H1 (cell line): ENCODE measurements at regions not wholly inside any gene's neighbourhood (a gene's known extent, or its start where the extent isn't known, plus 50 kb on each side); places are given as distances from the start of the nearest gene placed in this dataset.

Source experiments
- CTCF ChIA-PET: fragments of 300-600 bp; sonication (Branson Sonifier 250); formaldehyde crosslinking; loops from one replicate; lab custom pipeline; 2021; ENCODE audit not compliant: partially characterized antibody; lab: Charles Lee
- POLR2A ChIA-PET: fragments of 300-600 bp; sonication (Branson Sonifier 250); formaldehyde crosslinking; loops from one replicate; lab custom pipeline; 2021; ENCODE audit warnings: inconsistent platforms; ENCODE audit not compliant: partially characterized antibody; lab: Charles Lee
- DNase-seq, 2 experiments: peaks; one replicate each; pipeline versions ENCODE4 v3.0.0 to v3.0.0-alpha.2; 2010 to 2022; ENCODE audit warnings: low spot score in 2 of 2, low read depth in 1 of 2, mixed read lengths in 1 of 2
- FAIRE-seq: peaks from 2 replicates; lab custom pipeline; 2011; peaks lifted over from hg19 to GRCh38; lab: Jason Lieb, UNC
- H2AFZ ChIP-seq: 2 replicates; pipeline ENCODE4 v1.8.1; 2012; ENCODE audit warnings: low read length, inconsistent platforms
- H2AK5ac ChIP-seq: 2 replicates; pipeline ENCODE4 v1.6.1; 2013; ENCODE audit warnings: low read depth, low read length
- H2BK120ac ChIP-seq: replicated peaks from 2 replicates; pipeline ENCODE3; 2013; ENCODE audit warnings: low read depth, low read length, inconsistent platforms
- H2BK12ac ChIP-seq: 2 replicates; pipeline ENCODE4 v1.6.1; 2013; ENCODE audit warnings: low read depth, low read length
- H2BK15ac ChIP-seq: 2 replicates; pipeline ENCODE4 v1.6.1; 2013; ENCODE audit warnings: low read length
- H2BK20ac ChIP-seq: 2 replicates; pipeline ENCODE4 v1.6.1; 2013; ENCODE audit warnings: low read length
- H2BK5ac ChIP-seq: 2 replicates; pipeline ENCODE4 v1.6.1; 2013; ENCODE audit warnings: low read depth, low read length
- H3K14ac ChIP-seq: 2 replicates; pipeline ENCODE4 v1.6.1; 2013; ENCODE audit warnings: inconsistent platforms; ENCODE audit not compliant: insufficient read length
- H3K18ac ChIP-seq: 2 replicates; pipeline ENCODE4 v1.6.1; 2013; ENCODE audit warnings: low read length; ENCODE audit errors: extremely low read depth
- H3K23ac ChIP-seq: 2 replicates; pipeline ENCODE4 v1.6.1; 2013; ENCODE audit warnings: inconsistent platforms; ENCODE audit not compliant: insufficient read length
- H3K23me2 ChIP-seq: 2 replicates; pipeline ENCODE4 v1.6.1; 2013; ENCODE audit warnings: low read depth, low read length
- H3K27ac ChIP-seq: 2 replicates; pipeline ENCODE4 v1.6.1; 2011; ENCODE audit warnings: low read depth, low read length, inconsistent platforms
- H3K27me3 ChIP-seq, 4 experiments: replicated peaks in 1 of 4; 1 replicate in 1 of 4; 2 replicates in 3 of 4; pipeline versions ENCODE4 v1.6.1 to v1.8.1; 2011 to 2013; ENCODE audit warnings: low read length in 3 of 4, mild to moderate bottlenecking in 3 of 4, inconsistent platforms in 2 of 4, mixed read lengths in 2 of 4, moderate library complexity in 1 of 4; ENCODE audit not compliant: control insufficient read depth in 3 of 4, insufficient read depth in 3 of 4; ENCODE audit errors: extremely low read depth in 1 of 4
- H3K36me3 ChIP-seq, 4 experiments: 2 replicates each; pipeline versions ENCODE4 v1.6.1 to v1.8.1; 2011 to 2013; ENCODE audit warnings: mild to moderate bottlenecking in 4 of 4, low read length in 3 of 4, moderate library complexity in 2 of 4, control low read depth in 1 of 4, inconsistent platforms in 1 of 4; ENCODE audit not compliant: insufficient read depth in 4 of 4, control insufficient read depth in 2 of 4
- H3K4ac ChIP-seq: replicated peaks from 2 replicates; pipeline ENCODE3; 2013; ENCODE audit warnings: low read length, low read depth, mixed read lengths, inconsistent platforms; ENCODE audit not compliant: insufficient read length
- H3K4me1 ChIP-seq, 4 experiments: replicated peaks in 1 of 4; 1 replicate in 1 of 4; 2 replicates in 3 of 4; pipeline versions ENCODE4 v1.6.1 to v1.8.1; 2011 to 2013; ENCODE audit warnings: low read length in 3 of 4, inconsistent platforms in 2 of 4, mixed read lengths in 1 of 4; ENCODE audit not compliant: insufficient read depth in 4 of 4, control insufficient read depth in 3 of 4
- H3K4me2 ChIP-seq, 2 experiments: 2 replicates each; pipeline versions ENCODE4 v1.6.1 to v1.8.1; 2011 to 2013; ENCODE audit warnings: low read depth in 2 of 2, low read length in 2 of 2, control low read depth in 1 of 2, inconsistent platforms in 1 of 2, mild to moderate bottlenecking in 1 of 2; ENCODE audit not compliant: insufficient read depth in 1 of 2
- H3K4me3 ChIP-seq, 4 experiments: fragments of 200-600, 300-600 bp in 1 of 4; sonication (generic), shearing (Covaris generic), sonication (Bioruptor Twin) in 1 of 4; 2 replicates each; pipeline versions ENCODE4 v1.5.1 to v1.8.1; 2011 to 2016; ENCODE audit warnings: low read length in 4 of 4, low read depth in 3 of 4, control low read depth in 2 of 4, inconsistent platforms in 2 of 4, mild to moderate bottlenecking in 2 of 4, mixed read lengths in 1 of 4, moderate library complexity in 1 of 4; ENCODE audit not compliant: insufficient read depth in 2 of 4; ENCODE audit errors: extremely low read depth in 1 of 4
- H3K56ac ChIP-seq: replicated peaks from 2 replicates; pipeline ENCODE3; 2013; ENCODE audit warnings: low read depth, mild to moderate bottlenecking, mixed read lengths, low read length, inconsistent platforms; ENCODE audit not compliant: insufficient read length
- H3K79me1 ChIP-seq: 2 replicates; pipeline ENCODE4 v1.6.1; 2013; ENCODE audit warnings: low read depth, low read length, control low read depth
- H3K79me2 ChIP-seq, 2 experiments: 2 replicates each; pipeline versions ENCODE4 v1.6.1 to v1.8.1; 2012 to 2013; ENCODE audit warnings: low read length in 2 of 2, mild to moderate bottlenecking in 2 of 2, inconsistent platforms in 1 of 2; ENCODE audit not compliant: insufficient read depth in 2 of 2, control insufficient read depth in 1 of 2
- H3K9ac ChIP-seq, 4 experiments: replicated peaks in 1 of 4; 1 replicate in 1 of 4; 2 replicates in 3 of 4; pipeline versions ENCODE4 v1.6.1 to v1.8.1; 2011 to 2013; ENCODE audit warnings: low read depth in 3 of 4, low read length in 3 of 4, control low read depth in 2 of 4, mild to moderate bottlenecking in 2 of 4, moderate library complexity in 2 of 4, inconsistent platforms in 1 of 4; ENCODE audit errors: extremely low read depth in 1 of 4
- H3K9me3 ChIP-seq, 2 experiments: 2 replicates each; pipeline versions ENCODE4 v1.6.1 to v1.8.1; 2012 to 2013; ENCODE audit warnings: mild to moderate bottlenecking in 2 of 2, moderate library complexity in 2 of 2, control low read depth in 1 of 2, inconsistent platforms in 1 of 2, low read depth in 1 of 2, low read length in 1 of 2, mixed read lengths in 1 of 2; ENCODE audit not compliant: insufficient read depth in 2 of 2
- H4K20me1 ChIP-seq, 2 experiments: replicated peaks in 1 of 2; 2 replicates each; pipeline versions ENCODE3 to v1.8.1; 2011 to 2013; ENCODE audit warnings: inconsistent platforms in 2 of 2, low read length in 2 of 2, mild to moderate bottlenecking in 1 of 2; ENCODE audit not compliant: insufficient read depth in 2 of 2, control insufficient read depth in 1 of 2
- H4K5ac ChIP-seq: 2 replicates; pipeline ENCODE4 v1.6.1; 2013; ENCODE audit warnings: low read length, low read depth, mixed read lengths, inconsistent platforms; ENCODE audit not compliant: insufficient read length
- H4K8ac ChIP-seq: 2 replicates; pipeline ENCODE4 v1.8.0; 2013; ENCODE audit warnings: mild to moderate bottlenecking, moderate library complexity, low read length, inconsistent platforms; ENCODE audit not compliant: insufficient read depth; ENCODE audit errors: extremely low read depth
- H4K91ac ChIP-seq: replicated peaks from 2 replicates; pipeline ENCODE3; 2013; ENCODE audit warnings: low read length, mixed read lengths, inconsistent platforms; ENCODE audit not compliant: insufficient read length
- BRCA1 ChIP-seq: IDR thresholded peaks from 2 replicates; pipeline ENCODE4 v1.6.1; 2012; ENCODE audit warnings: low read depth, low read length, improper control_type of control experiment
- CBX5 ChIP-seq: fragments of 300-800, 300-1000 bp; sonication (generic); IDR thresholded peaks from 2 replicates; pipeline ENCODE4 v1.7.1; 2016; ENCODE audit warnings: antibody characterized with exemption, low read length, low read depth
- CEBPB ChIP-seq: IDR thresholded peaks from 2 replicates; pipeline ENCODE4 v1.6.1; 2012; ENCODE audit warnings: low read depth, low read length
- CHD2 ChIP-seq: IDR thresholded peaks from 2 replicates; pipeline ENCODE4 v1.6.1; 2012; ENCODE audit warnings: low read length, improper control_type of control experiment
- GABPA ChIP-seq: IDR thresholded peaks from 2 replicates; pipeline ENCODE4 v1.6.1; 2011; ENCODE audit warnings: mild to moderate bottlenecking, low read length, moderate library complexity, borderline replicate concordance; ENCODE audit not compliant: insufficient read depth
- GTF2F1 ChIP-seq: IDR thresholded peaks from 2 replicates; pipeline ENCODE4 v1.6.1; 2012; ENCODE audit warnings: low read depth, low read length, improper control_type of control experiment, borderline replicate concordance
- HDAC2 ChIP-seq, 2 experiments: fragments of 300-600 bp in 1 of 2; sonication (generic) in 1 of 2; IDR thresholded peaks; 2 replicates each; pipeline ENCODE4 v1.6.1; 2011 to 2012; ENCODE audit warnings: low read depth in 2 of 2, low read length in 2 of 2, mild to moderate bottlenecking in 2 of 2, moderate library complexity in 2 of 2, borderline replicate concordance in 1 of 2, inconsistent platforms in 1 of 2
- MAFK ChIP-seq: IDR thresholded peaks from 2 replicates; pipeline ENCODE4 v1.6.1; 2012; ENCODE audit warnings: low read depth, mild to moderate bottlenecking, improper control_type of control experiment, low read length
- SAP30 ChIP-seq: fragments of 300-600 bp; sonication (generic); IDR thresholded peaks from 2 replicates; pipeline ENCODE4 v1.7.1; 2012; ENCODE audit warnings: low read length, moderate library complexity, mild to moderate bottlenecking, inconsistent platforms; ENCODE audit not compliant: insufficient read depth, insufficient replicate concordance
- TBP ChIP-seq: IDR thresholded peaks from 2 replicates; pipeline ENCODE4 v1.6.1; 2011; ENCODE audit warnings: low read depth, low read length, improper control_type of control experiment
- ZNF274 ChIP-seq: IDR thresholded peaks from 2 replicates; pipeline ENCODE4 v1.7.0; 2012; ENCODE audit warnings: low read length, borderline replicate concordance; ENCODE audit errors: extremely low read depth
- WGBS, 2 experiments: shearing (Covaris generic) in 1 of 2; methylation state at CpG; one replicate each; pipeline versions ENCODE4 v1.1.6 to v1.1.7; 2013 to 2015; ENCODE audit warnings: low lambda C conversion rate in 2 of 2, mixed read lengths in 2 of 2, inconsistent platforms in 1 of 2, low coverage in 1 of 2, missing lambda C conversion rate in 1 of 2; ENCODE audit not compliant: insufficient replicate concordance in 2 of 2, insufficient coverage in 1 of 2, insufficient read length in 1 of 2; ENCODE audit errors: extremely low coverage in 1 of 2, missing lambda C conversion rate in 1 of 2; 5-methylcytosine and 5-hydroxymethylcytosine counted together
- TF ChIP-seq, protein P1 (sequence below), 3 experiments: IDR thresholded peaks; 1 replicate in 2 of 3; 2 replicates in 1 of 3; pipeline versions ENCODE4 v1.5.1 to v1.6.1; 2011; ENCODE audit warnings: low read length in 3 of 3, mild to moderate bottlenecking in 3 of 3, inconsistent platforms in 2 of 3, low read depth in 1 of 3, moderate library complexity in 1 of 3; ENCODE audit not compliant: insufficient read depth in 1 of 3; ENCODE audit errors: control extremely low read depth in 1 of 3

DNA sequence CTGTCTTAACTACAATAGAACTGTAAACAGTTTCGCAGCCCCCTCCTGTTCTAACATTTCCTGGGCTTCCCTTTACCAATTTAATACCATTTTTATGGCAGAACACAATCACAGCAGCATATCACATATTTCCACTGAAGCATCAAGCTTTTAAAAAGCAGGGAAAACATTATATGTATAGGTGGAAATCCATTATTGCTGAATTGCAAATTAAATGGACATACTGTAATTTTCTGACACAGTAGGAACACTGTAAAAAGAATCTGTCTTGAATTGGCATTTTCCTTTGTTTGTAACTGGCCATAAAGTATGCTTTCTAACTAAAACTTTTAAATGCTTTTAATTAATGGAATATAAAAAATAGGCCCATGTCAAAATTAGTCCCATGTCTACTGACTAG is 1385.8 kb downstream of the SI start:
- Histone ChIP-seq H2BK12ac (no peak overlapping the region), H3K56ac (no peak overlapping the region), H3K23ac (no peak overlapping the region), H3K18ac (no peak overlapping the region), H3K4me3 (no peak overlapping the region), H3K14ac (no peak overlapping the region), H3K4ac (no peak overlapping the region), H3K27me3 (no peaks in the 10 kb centered on the region), H4K5ac (no peak overlapping the region), H3K36me3 (peaks cover 0 to 4% (median 0%) of the 10 kb centered on the region in 4 experiments; a peak in 2 of 8 replicates), H3K27ac (no peak overlapping the region), H2BK20ac (no peak overlapping the region), H3K79me1 (no peaks in the 10 kb centered on the region), H2BK15ac (no peak overlapping the region), H2AK5ac (no peak overlapping the region), H4K8ac (no peak overlapping the region), H3K23me2 (no peaks in the 10 kb centered on the region), H2BK120ac (no peak overlapping the region), H2BK5ac (no peak overlapping the region), H3K4me2 (no peak overlapping the region), H4K20me1 (no peaks in the 10 kb centered on the region), H2AFZ (no peak overlapping the region), H4K91ac (no peak overlapping the region), H3K9me3 (peaks cover 12 to 17% of the 10 kb centered on the region in 2 experiments), H3K9ac (no peak overlapping the region), H3K79me2 (no peaks in the 10 kb centered on the region), H3K4me1 (no peaks in the 10 kb centered on the region)
- no peak for FAIRE-seq
- ChIA-PET POLR2A (no interaction called here), CTCF (no interaction called here)
- 95% methylated on average over 1 of the region's 1 CpG; no CpG with 5 or more reads in 1 of the 2 experiments for WGBS, 2 experiments
- DNase-seq, result no peak
- TF ChIP-seq ZNF274 (no peak), HDAC2 (IDR thresholded peaks at IDR 0.05; ENCODE audit: borderline replicate concordance in 1 of 2, low read depth in 2 of 2, low read length in 2 of 2) (no peak), MAFK (no peak), SAP30 (no peak), GABPA (no peak), BRCA1 (no peak), TBP (no peak), CHD2 (no peak), GTF2F1 (no peak), CEBPB (no peak), CBX5 (no peak)
- TF ChIP-seq, protein P1, sequence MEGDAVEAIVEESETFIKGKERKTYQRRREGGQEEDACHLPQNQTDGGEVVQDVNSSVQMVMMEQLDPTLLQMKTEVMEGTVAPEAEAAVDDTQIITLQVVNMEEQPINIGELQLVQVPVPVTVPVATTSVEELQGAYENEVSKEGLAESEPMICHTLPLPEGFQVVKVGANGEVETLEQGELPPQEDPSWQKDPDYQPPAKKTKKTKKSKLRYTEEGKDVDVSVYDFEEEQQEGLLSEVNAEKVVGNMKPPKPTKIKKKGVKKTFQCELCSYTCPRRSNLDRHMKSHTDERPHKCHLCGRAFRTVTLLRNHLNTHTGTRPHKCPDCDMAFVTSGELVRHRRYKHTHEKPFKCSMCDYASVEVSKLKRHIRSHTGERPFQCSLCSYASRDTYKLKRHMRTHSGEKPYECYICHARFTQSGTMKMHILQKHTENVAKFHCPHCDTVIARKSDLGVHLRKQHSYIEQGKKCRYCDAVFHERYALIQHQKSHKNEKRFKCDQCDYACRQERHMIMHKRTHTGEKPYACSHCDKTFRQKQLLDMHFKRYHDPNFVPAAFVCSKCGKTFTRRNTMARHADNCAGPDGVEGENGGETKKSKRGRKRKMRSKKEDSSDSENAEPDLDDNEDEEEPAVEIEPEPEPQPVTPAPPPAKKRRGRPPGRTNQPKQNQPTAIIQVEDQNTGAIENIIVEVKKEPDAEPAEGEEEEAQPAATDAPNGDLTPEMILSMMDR (IDR thresholded peaks at IDR 0.05; ENCODE audit: control extremely low read depth in 1 of 3, insufficient read depth in 1 of 3, low read depth in 1 of 3, low read length in 3 of 3), result no peak
